ENCODE measurements at regions not wholly inside any gene's neighbourhood (a gene's known extent, or its start where the extent isn't known, plus 50 kb on each side); places are given as distances from the start of the nearest gene placed in this dataset.

DNA sequence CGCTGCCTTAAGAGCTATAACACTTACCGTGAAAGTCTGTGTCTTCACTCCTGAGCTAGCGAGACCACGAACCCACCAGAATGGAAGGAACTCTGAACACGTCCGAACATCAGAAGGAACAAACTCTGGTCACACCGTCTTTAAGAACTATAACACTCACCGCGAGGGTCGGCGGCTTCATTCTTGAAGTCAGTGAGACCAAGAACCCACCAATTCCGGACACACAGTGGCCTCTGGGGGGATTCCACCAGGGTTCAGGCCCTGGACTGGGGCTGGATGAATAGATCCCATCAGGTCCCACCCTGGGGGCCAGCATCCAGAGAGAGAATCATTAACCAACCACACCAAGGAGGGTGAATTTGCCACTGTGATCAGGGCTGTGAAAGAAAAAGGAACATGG lies 55.8 kb upstream of the ATP12A start:
- no peak for TF ChIP-seq ZFX (IDR thresholded peaks at IDR 0.05; ENCODE audit: borderline replicate concordance)
- TF ChIP-seq, protein P1, sequence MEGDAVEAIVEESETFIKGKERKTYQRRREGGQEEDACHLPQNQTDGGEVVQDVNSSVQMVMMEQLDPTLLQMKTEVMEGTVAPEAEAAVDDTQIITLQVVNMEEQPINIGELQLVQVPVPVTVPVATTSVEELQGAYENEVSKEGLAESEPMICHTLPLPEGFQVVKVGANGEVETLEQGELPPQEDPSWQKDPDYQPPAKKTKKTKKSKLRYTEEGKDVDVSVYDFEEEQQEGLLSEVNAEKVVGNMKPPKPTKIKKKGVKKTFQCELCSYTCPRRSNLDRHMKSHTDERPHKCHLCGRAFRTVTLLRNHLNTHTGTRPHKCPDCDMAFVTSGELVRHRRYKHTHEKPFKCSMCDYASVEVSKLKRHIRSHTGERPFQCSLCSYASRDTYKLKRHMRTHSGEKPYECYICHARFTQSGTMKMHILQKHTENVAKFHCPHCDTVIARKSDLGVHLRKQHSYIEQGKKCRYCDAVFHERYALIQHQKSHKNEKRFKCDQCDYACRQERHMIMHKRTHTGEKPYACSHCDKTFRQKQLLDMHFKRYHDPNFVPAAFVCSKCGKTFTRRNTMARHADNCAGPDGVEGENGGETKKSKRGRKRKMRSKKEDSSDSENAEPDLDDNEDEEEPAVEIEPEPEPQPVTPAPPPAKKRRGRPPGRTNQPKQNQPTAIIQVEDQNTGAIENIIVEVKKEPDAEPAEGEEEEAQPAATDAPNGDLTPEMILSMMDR (IDR thresholded peaks at IDR 0.05): no peak
- no peak overlapping the region for H3K27ac ChIP-seq

DNA sequence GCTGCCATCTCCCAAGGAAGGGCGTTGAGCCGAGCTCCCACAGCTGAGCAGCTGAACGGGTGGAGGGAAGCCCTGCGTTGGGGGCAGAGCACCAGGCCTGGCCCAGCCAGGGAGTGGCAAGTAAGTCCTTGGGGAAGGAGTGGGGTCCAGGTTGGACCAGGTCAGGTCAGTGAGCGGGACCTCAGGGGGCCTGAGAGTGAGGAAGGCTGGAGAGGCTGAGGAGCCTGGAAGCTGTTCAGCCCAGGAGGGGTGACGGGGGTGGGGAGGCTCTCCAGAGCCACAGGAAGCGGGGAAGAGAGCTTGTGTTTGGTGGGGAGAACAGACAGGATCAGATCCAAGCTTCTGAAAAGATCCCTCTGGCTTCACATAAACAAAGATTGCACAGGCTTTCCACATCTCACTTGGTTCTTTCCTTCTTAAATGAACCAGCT lies 55.4 kb upstream of the ATP12A start:
- no peak for TF ChIP-seq ZFX (IDR thresholded peaks at IDR 0.05; ENCODE audit: borderline replicate concordance)
- TF ChIP-seq, protein P1 (IDR thresholded peaks at IDR 0.05): no peak
- H3K27ac ChIP-seq: no peak overlapping the region

DNA sequence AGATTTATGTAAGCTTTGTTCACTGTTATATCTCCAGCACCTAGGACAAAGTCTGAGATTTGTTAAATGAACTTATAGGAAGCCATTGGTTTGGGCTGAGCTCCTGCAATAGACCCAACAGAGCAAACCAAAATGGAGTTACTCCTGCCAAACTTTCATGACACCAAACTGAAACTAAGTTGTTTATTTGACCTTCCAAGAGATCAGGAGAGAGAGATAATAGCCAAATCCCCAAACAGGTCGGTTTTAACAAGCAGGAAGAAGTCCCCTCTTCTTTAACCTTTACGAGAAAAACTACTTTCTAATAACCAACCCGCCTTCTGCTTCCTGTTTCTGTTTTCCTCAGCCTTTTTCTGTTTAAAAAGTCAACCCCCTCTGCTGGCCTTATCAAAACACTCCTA lies 54.9 kb upstream of the ATP12A start:
- no peak overlapping the region for H3K27ac ChIP-seq
- TF ChIP-seq ZFX (IDR thresholded peaks at IDR 0.05; ENCODE audit: borderline replicate concordance): no peak
- TF ChIP-seq, protein P1 (IDR thresholded peaks at IDR 0.05): no peak

DNA sequence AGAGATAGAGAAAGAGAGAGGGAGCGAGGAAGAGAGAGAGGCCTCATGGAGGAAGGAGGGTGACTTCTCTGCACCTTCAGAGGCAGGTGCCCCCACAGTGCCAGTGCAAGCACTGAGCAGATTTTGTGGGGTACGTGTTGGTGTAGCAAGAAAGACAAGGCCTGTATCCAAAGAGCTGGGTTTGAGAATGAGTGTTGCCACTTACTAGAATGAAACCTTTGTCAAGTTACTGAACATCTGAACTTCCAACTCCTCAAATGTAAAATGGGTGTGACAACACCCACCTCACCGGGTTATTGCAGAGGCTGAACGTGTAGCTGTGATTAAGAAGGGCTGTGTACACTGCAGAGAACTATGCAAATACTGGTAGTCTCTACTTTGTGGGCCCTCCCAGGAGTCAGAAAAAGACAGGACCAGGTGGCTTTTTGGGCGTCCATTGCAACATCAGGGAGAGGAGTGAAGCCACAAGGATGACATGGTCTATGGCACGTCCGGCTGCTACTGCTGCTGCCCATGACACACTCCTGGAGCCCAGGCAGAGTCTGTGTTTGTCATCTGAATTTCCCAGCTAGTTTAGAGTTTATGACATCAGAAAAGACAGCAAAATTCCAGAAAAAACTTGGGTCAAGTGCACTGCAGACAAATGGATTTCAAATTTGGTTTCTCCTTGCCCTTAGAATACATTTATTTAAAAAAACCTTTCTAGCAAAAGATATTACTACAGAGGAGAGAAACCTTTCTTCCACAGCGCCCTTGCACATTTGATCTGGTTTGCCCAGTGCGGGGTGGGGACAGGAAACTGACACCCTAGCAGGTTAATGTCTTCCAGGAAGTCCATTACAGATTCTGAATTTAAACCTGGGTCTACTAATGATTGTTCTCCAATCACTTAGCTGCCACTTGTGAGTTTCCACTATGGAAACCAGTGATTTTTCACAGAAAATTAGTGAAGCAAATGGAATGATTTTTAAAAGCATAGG lies 54.0 kb upstream of the ATP12A start:
- TF ChIP-seq, protein P1 (IDR thresholded peaks at IDR 0.05): no peak
- TF ChIP-seq ZFX (IDR thresholded peaks at IDR 0.05; ENCODE audit: borderline replicate concordance): no peak

DNA sequence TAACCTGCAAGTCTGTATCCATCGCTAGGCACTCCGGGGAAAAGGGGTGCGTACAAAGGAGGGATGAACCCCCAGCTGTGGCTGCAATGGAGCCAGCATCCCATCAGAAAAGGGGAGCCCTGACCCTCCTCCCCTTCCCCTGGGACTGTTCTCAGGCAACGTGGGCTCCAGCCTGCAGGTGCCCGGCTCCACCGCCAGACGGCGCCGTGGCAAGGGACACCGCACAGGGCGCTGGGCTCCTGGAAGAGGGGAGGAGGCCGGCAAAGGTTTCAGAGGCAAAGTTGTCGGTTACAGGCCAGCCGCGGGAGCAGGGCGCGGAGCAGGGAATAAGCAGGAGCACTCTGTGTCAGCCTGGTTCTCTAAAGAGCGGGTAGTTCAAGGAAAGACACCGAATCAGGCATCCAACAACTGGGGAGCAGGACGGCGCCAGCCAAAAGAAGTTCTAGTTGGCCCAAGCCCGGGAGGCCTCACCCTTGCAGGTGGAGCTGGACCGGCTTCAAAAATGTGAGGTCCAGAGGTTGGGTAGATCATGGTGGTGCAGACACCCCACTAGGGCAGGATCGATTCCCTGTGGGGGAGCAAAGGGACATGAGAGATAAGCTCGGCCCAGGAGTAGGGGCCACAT lies 53.0 kb upstream of the ATP12A start:
- TF ChIP-seq, protein P1 (IDR thresholded peaks at IDR 0.05): peak; percentile 97
- TF ChIP-seq ZFX (IDR thresholded peaks at IDR 0.05; ENCODE audit: borderline replicate concordance): no peak

More for the DNA sequence above, 54.0 kb upstream of the ATP12A start:
- no peak overlapping the region for H3K27ac ChIP-seq

DNA sequence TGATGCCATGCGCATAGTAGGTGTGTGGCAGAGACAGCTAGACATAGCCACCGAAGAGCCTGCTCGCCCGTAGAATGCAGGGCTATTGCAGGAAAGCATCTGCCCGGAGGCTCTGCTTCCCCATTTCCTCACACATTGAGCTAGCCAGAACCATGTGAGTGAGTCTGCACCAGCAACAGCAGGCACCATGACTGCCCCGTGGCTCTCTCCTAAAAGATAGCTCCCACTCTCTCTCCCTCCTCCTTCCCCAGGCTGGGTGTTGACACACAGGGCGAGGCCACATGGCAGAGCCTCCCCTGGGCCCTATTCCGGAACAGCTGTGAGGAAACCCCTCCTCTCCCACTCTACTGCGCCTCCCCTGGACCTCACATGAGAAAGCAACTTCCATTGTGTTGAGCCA lies 52.3 kb upstream of the ATP12A start:
- TF ChIP-seq ZFX (IDR thresholded peaks at IDR 0.05; ENCODE audit: borderline replicate concordance): no peak
- TF ChIP-seq, protein P1 (IDR thresholded peaks at IDR 0.05): no peak
- no peak overlapping the region for H3K27ac ChIP-seq

More for the DNA sequence above, 53.0 kb upstream of the ATP12A start:
- H3K27ac ChIP-seq: no peak overlapping the region

DNA sequence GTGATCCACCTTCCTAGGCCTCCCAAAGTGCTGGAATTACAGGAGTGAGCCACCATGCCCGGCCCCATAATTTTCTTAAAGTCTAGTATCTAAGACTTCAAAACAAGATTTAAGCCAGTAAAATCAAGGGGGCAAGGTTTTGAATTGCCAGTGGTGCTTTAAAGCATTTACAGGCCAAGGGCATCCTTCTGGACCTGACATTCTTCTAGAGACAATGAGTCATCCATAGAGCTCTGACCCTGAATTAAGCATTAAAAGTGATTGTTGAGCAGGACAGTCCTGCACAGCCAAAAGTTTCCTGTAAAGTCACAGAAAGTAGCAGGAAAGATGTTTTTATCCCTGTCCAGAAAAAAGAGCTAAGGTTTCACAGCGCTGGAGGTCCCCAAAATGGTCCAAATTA lies 50.9 kb upstream of the ATP12A start:
- TF ChIP-seq, protein P1 (IDR thresholded peaks at IDR 0.05): no peak
- no peak for TF ChIP-seq ZFX (IDR thresholded peaks at IDR 0.05; ENCODE audit: borderline replicate concordance)

More for the DNA sequence above, 50.9 kb upstream of the ATP12A start:
- no peak overlapping the region for H3K27ac ChIP-seq

Measured in 22Rv1 (cell line).